ENCODE measurements at regions not wholly inside any gene's neighbourhood (a gene's known extent, or its start where the extent isn't known, plus 50 kb on each side); places are given as distances from the start of the nearest gene placed in this dataset.
A peak's percentile ranks its signal among the peaks of the same experiment; 100 is the strongest.

- ATAC-seq: no peak
- TF ChIP-seq GLIS3 (CRISPR knock-in tag; IDR thresholded peaks at IDR 0.05): no peak
- TF ChIP-seq ISL1 (CRISPR knock-in tag; IDR thresholded peaks at IDR 0.05): peak; percentile 27
These were observed 234.8 kb downstream of the PIK3R1 start for GRCh38 chr5:68450245-68450852.

- no peak for ATAC-seq
- TF ChIP-seq OSR1 (CRISPR knock-in tag; IDR thresholded peaks at IDR 0.05): no peak
- TF ChIP-seq BACH2 (CRISPR knock-in tag; IDR thresholded peaks at IDR 0.05; ENCODE audit: borderline replicate concordance): no peak
- no peak for TF ChIP-seq ARNTL (CRISPR knock-in tag; IDR thresholded peaks at IDR 0.05; ENCODE audit: borderline replicate concordance, low read depth)
- TF ChIP-seq ESRRG (CRISPR knock-in tag; IDR thresholded peaks at IDR 0.05): no peak
- TF ChIP-seq ZC3H10 (CRISPR knock-in tag; IDR thresholded peaks at IDR 0.05): no peak
- TF ChIP-seq CSDC2 (CRISPR knock-in tag; IDR thresholded peaks at IDR 0.05): no peak
- no peak for TF ChIP-seq PPARA (CRISPR knock-in tag; IDR thresholded peaks at IDR 0.05; ENCODE audit: borderline replicate concordance)
- no peak for TF ChIP-seq ZNF565 (CRISPR knock-in tag; conservative IDR thresholded peaks at IDR 0.05; ENCODE audit: low read depth)
- no peak for TF ChIP-seq RARB (CRISPR knock-in tag; IDR thresholded peaks at IDR 0.05)
- TF ChIP-seq ZNF70 (CRISPR knock-in tag; IDR thresholded peaks at IDR 0.05): no peak
- TF ChIP-seq, protein P1, sequence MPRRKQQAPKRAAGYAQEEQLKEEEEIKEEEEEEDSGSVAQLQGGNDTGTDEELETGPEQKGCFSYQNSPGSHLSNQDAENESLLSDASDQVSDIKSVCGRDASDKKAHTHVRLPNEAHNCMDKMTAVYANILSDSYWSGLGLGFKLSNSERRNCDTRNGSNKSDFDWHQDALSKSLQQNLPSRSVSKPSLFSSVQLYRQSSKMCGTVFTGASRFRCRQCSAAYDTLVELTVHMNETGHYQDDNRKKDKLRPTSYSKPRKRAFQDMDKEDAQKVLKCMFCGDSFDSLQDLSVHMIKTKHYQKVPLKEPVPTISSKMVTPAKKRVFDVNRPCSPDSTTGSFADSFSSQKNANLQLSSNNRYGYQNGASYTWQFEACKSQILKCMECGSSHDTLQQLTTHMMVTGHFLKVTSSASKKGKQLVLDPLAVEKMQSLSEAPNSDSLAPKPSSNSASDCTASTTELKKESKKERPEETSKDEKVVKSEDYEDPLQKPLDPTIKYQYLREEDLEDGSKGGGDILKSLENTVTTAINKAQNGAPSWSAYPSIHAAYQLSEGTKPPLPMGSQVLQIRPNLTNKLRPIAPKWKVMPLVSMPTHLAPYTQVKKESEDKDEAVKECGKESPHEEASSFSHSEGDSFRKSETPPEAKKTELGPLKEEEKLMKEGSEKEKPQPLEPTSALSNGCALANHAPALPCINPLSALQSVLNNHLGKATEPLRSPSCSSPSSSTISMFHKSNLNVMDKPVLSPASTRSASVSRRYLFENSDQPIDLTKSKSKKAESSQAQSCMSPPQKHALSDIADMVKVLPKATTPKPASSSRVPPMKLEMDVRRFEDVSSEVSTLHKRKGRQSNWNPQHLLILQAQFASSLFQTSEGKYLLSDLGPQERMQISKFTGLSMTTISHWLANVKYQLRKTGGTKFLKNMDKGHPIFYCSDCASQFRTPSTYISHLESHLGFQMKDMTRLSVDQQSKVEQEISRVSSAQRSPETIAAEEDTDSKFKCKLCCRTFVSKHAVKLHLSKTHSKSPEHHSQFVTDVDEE (CRISPR knock-in tag; IDR thresholded peaks at IDR 0.05): no peak
- no peak for TF ChIP-seq GLIS3 (CRISPR knock-in tag; IDR thresholded peaks at IDR 0.05)
- no peak for TF ChIP-seq SNAI2 (CRISPR knock-in tag; IDR thresholded peaks at IDR 0.05)
These were observed 236.7 kb downstream of the PIK3R1 start for GRCh38 chr5:68452286-68452685.

DNA sequence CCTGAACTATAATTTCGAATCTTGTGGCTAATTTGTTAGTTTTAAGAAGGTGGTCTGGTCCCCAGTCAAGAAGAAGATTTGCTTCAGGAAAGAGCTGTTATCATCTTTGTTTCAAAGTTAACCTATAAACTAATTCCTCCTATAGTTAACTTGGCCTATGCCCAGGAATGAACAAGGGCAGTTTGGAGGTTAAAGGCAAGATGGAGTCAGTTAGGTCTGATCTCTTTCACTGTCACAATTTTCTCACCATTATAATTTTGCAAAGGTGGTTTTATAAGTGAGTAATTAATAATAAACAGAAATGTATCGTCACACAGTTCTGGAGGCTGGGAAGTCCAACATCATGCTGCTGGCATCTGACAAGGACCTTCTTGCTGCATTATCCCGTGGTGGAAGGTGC, 238.6 kb downstream of the PIK3R1 start:
- ATAC-seq: no peak
- TF ChIP-seq ISL1 (CRISPR knock-in tag; IDR thresholded peaks at IDR 0.05) (no peak), ZNF565 (CRISPR knock-in tag; conservative IDR thresholded peaks at IDR 0.05; ENCODE audit: low read depth) (no peak), POU6F1 (CRISPR knock-in tag; IDR thresholded peaks at IDR 0.05; ENCODE audit: borderline replicate concordance, low read depth) (no peak), ZNF8 (CRISPR knock-in tag; IDR thresholded peaks at IDR 0.05) (no peak), GLIS3 (CRISPR knock-in tag; IDR thresholded peaks at IDR 0.05) (no peak), OSR1 (CRISPR knock-in tag; IDR thresholded peaks at IDR 0.05) (no peak)

DNA sequence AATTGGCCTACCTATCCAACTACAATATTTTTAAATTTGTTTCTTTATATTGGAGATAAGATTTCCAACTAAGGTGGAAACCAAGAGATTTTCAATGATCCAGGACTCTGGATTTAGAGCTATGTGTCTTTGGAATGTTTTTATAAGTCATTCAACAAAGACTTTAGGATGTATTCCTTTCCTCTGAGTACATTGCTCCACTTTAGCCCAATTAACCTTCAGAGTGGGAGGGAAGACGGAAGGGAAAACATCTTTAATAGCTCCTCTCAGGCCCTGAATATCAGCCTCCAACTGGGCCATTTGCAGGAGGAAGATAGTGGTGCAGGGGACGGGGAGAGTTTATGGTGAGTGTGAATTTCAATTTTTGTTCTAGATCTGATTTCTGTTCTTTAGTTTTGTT, 239.2 kb downstream of the PIK3R1 start:
- ATAC-seq: no peak

More for the DNA sequence above, 239.2 kb downstream of the PIK3R1 start:
- TF ChIP-seq RARB (CRISPR knock-in tag; IDR thresholded peaks at IDR 0.05): no peak
- TF ChIP-seq ZFP3 (CRISPR knock-in tag; IDR thresholded peaks at IDR 0.05): no peak
- no peak for TF ChIP-seq CREB5 (CRISPR knock-in tag; IDR thresholded peaks at IDR 0.05; ENCODE audit: low read depth)
- TF ChIP-seq ZFP30 (CRISPR knock-in tag; IDR thresholded peaks at IDR 0.05): no peak
- TF ChIP-seq ISL1 (CRISPR knock-in tag; IDR thresholded peaks at IDR 0.05): no peak
- no peak for TF ChIP-seq ZNF565 (CRISPR knock-in tag; conservative IDR thresholded peaks at IDR 0.05; ENCODE audit: low read depth)
- no peak for TF ChIP-seq ARNTL (CRISPR knock-in tag; IDR thresholded peaks at IDR 0.05; ENCODE audit: borderline replicate concordance, low read depth)
- TF ChIP-seq CSDC2 (CRISPR knock-in tag; IDR thresholded peaks at IDR 0.05): no peak
- TF ChIP-seq, protein P1 (CRISPR knock-in tag; IDR thresholded peaks at IDR 0.05): no peak
- no peak for TF ChIP-seq PPARA (CRISPR knock-in tag; IDR thresholded peaks at IDR 0.05; ENCODE audit: borderline replicate concordance)
- TF ChIP-seq, protein P2, sequence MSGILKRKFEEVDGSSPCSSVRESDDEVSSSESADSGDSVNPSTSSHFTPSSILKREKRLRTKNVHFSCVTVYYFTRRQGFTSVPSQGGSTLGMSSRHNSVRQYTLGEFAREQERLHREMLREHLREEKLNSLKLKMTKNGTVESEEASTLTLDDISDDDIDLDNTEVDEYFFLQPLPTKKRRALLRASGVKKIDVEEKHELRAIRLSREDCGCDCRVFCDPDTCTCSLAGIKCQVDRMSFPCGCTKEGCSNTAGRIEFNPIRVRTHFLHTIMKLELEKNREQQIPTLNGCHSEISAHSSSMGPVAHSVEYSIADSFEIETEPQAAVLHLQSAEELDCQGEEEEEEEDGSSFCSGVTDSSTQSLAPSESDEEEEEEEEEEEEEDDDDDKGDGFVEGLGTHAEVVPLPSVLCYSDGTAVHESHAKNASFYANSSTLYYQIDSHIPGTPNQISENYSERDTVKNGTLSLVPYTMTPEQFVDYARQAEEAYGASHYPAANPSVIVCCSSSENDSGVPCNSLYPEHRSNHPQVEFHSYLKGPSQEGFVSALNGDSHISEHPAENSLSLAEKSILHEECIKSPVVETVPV (CRISPR knock-in tag; IDR thresholded peaks at IDR 0.05): no peak
- no peak for TF ChIP-seq TOX (CRISPR knock-in tag; IDR thresholded peaks at IDR 0.05; ENCODE audit: borderline replicate concordance)
- TF ChIP-seq BACH2 (CRISPR knock-in tag; IDR thresholded peaks at IDR 0.05; ENCODE audit: borderline replicate concordance): no peak

Data from SK-N-SH treated with all-trans-retinoic acid at 6 μM for 48 hours (cell line).